ENCODE measurements at regions not wholly inside any gene's neighbourhood (a gene's known extent, or its start where the extent isn't known, plus 50 kb on each side); places are given as distances from the start of the nearest gene placed in this dataset.
"Not testable (repeated sequence)": the region's sequence is repeated elsewhere in the genome, so short reads cannot be mapped to it uniquely, and the experiment has no call there.

DNA sequence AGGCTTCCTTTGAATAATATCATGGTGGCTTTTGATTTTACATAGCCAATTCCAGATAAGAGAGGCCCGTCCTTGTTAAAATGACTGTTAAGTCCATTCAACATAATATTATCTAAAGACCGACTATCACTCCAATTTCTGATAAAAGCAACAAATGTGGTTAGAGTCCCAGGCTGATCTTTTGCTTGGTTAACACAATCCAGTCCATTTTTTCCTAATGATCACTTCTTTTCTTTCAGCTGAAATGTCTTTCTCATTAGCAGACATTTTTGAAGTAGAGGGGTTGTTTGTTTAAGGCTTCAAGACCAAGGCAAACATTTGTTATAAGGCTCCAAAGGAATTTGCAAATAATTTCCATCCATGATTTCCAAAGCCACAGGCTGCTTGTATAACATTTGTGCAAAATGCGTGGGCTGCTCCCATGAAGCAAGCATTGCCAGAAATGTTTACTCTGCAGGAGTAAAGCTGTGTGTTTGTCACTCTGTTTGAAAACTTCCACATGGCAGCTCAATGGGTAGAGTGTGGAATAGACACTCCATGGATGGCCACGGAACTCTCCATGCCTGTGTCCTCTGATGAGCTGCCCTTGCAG is 111.5 kb downstream of the PSMG1 start:
- POLR2A ChIA-PET, result no interaction called here

DNA sequence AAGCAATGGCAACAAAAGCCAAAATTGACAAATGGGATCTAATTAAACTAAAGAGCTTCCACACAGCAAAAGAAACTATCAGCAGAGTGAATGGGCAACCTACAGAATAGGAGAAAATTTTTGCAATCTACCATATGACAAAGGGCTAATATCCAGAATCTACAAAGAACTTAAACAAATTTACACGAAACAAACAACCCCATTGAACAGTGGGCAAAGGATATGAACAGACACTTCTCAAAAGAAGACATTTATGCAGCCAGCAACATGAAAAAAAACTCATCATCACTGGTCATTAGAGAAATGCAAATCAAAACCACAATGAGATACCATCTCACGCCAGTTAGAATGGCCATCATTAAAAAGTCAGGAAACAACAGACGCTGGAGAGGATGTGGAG is 113.4 kb downstream of the PSMG1 start:
- H3K36me3 ChIP-seq (ENCODE audit: control insufficient read depth, insufficient read depth, low read length); H3K27me3 ChIP-seq (ENCODE audit: control insufficient read depth, insufficient read depth, low read length); intact Hi-C loops (cut with micrococcal nuclease; ENCODE audit: unreplicated experiment); H3K27ac ChIP-seq (ENCODE audit: low read length); POLR2A ChIA-PET; in situ Hi-C loops (cut with HindIII; ENCODE audit: low pct_unique_long_range_greater_than_20kb, low sequenced_read_pairs); ATAC-seq; H3K4me3 ChIP-seq (ENCODE audit: low read depth in 2 of 2, low read length in 2 of 2); BruUV-seq (replicated peaks); CTCF ChIA-PET; H3K9me3 ChIP-seq (ENCODE audit: control insufficient read depth, insufficient read depth, low read depth, low read length); H3K4me1 ChIP-seq (ENCODE audit: control insufficient read depth, insufficient read depth, low read length); DNase-seq (ENCODE audit: low read depth, low spot score): not testable (repeated sequence)

More for the DNA sequence above, 111.5 kb downstream of the PSMG1 start:
- no TSS peak for BruUV-seq (replicated peaks)
- intact Hi-C loops (cut with micrococcal nuclease; ENCODE audit: unreplicated experiment) (no loop called here), in situ Hi-C loops (cut with HindIII; ENCODE audit: low pct_unique_long_range_greater_than_20kb, low sequenced_read_pairs) (no loop called here)
- H3K4me3 ChIP-seq (ENCODE audit: low read depth in 2 of 2, low read length in 2 of 2), result no peak overlapping the region
- no peaks in the 10 kb centered on the region; the same call in 1 of the 2 replicates for H3K9me3 ChIP-seq (ENCODE audit: control insufficient read depth, insufficient read depth, low read depth, low read length)
- no peaks in the 10 kb centered on the region for H3K36me3 ChIP-seq (ENCODE audit: control insufficient read depth, insufficient read depth, low read length)
- TF ChIP-seq TCF7L2 (IDR thresholded peaks at IDR 0.05; ENCODE audit: low read depth, low read length) (no peak), POLR2AphosphoS5 (IDR thresholded peaks at IDR 0.05; ENCODE audit: low read depth, low read length) (no peak), CTCF (IDR thresholded peaks at IDR 0.05) (no peak), SIN3A (IDR thresholded peaks at IDR 0.05; ENCODE audit: borderline replicate concordance, insufficient read depth, low read depth, low read length) (no peak)
- TF ChIP-seq, protein P1, sequence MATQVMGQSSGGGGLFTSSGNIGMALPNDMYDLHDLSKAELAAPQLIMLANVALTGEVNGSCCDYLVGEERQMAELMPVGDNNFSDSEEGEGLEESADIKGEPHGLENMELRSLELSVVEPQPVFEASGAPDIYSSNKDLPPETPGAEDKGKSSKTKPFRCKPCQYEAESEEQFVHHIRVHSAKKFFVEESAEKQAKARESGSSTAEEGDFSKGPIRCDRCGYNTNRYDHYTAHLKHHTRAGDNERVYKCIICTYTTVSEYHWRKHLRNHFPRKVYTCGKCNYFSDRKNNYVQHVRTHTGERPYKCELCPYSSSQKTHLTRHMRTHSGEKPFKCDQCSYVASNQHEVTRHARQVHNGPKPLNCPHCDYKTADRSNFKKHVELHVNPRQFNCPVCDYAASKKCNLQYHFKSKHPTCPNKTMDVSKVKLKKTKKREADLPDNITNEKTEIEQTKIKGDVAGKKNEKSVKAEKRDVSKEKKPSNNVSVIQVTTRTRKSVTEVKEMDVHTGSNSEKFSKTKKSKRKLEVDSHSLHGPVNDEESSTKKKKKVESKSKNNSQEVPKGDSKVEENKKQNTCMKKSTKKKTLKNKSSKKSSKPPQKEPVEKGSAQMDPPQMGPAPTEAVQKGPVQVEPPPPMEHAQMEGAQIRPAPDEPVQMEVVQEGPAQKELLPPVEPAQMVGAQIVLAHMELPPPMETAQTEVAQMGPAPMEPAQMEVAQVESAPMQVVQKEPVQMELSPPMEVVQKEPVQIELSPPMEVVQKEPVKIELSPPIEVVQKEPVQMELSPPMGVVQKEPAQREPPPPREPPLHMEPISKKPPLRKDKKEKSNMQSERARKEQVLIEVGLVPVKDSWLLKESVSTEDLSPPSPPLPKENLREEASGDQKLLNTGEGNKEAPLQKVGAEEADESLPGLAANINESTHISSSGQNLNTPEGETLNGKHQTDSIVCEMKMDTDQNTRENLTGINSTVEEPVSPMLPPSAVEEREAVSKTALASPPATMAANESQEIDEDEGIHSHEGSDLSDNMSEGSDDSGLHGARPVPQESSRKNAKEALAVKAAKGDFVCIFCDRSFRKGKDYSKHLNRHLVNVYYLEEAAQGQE (IDR thresholded peaks at IDR 0.05; ENCODE audit: insufficient read depth in 1 of 2, low read depth in 2 of 2, low read length in 1 of 2), result no peak
- no peaks in the 10 kb centered on the region for H3K27me3 ChIP-seq (ENCODE audit: control insufficient read depth, insufficient read depth, low read length)
- no peaks in the 10 kb centered on the region for H3K4me1 ChIP-seq (ENCODE audit: control insufficient read depth, insufficient read depth, low read length)
- no peak for ATAC-seq
- CTCF ChIA-PET, result no interaction called here
- no peak overlapping the region for H3K27ac ChIP-seq (ENCODE audit: low read length)
- DNase-seq (ENCODE audit: low read depth, low spot score), result no peak

- H3K27ac ChIP-seq (ENCODE audit: low read length), result no peak overlapping the region
- in situ Hi-C loops (cut with HindIII; ENCODE audit: low pct_unique_long_range_greater_than_20kb, low sequenced_read_pairs) (no loop called here), intact Hi-C loops (cut with micrococcal nuclease; ENCODE audit: unreplicated experiment) (no loop called here)
- TF ChIP-seq POLR2AphosphoS5 (IDR thresholded peaks at IDR 0.05; ENCODE audit: low read depth, low read length), result no peak
- no peak for TF ChIP-seq SIN3A (IDR thresholded peaks at IDR 0.05; ENCODE audit: borderline replicate concordance, insufficient read depth, low read depth, low read length)
- TF ChIP-seq CTCF (IDR thresholded peaks at IDR 0.05), result no peak
- TF ChIP-seq, protein P1 (IDR thresholded peaks at IDR 0.05; ENCODE audit: insufficient read depth in 1 of 2, low read depth in 2 of 2, low read length in 1 of 2), result no peak
- no peak for TF ChIP-seq TCF7L2 (IDR thresholded peaks at IDR 0.05; ENCODE audit: low read depth, low read length)
- ChIA-PET CTCF (no interaction called here), POLR2A (no interaction called here)
- no peaks in the 10 kb centered on the region for H3K36me3 ChIP-seq (ENCODE audit: control insufficient read depth, insufficient read depth, low read length)
- H3K27me3 ChIP-seq (ENCODE audit: control insufficient read depth, insufficient read depth, low read length), result no peaks in the 10 kb centered on the region
- H3K4me1 ChIP-seq (ENCODE audit: control insufficient read depth, insufficient read depth, low read length), result no peaks in the 10 kb centered on the region
- no peaks in the 10 kb centered on the region for H3K9me3 ChIP-seq (ENCODE audit: control insufficient read depth, insufficient read depth, low read depth, low read length)
- ATAC-seq (no peak), DNase-seq (ENCODE audit: low read depth, low spot score) (no peak)
- no peak overlapping the region for H3K4me3 ChIP-seq (ENCODE audit: low read depth in 2 of 2, low read length in 2 of 2)
- no TSS peak for BruUV-seq (replicated peaks)
These were observed 116.1 kb downstream of the PSMG1 start for GRCh38 chr21:39066829-39067780.
